ENCODE measurements at regions not wholly inside any gene's neighbourhood (a gene's known extent, or its start where the extent isn't known, plus 50 kb on each side); places are given as distances from the start of the nearest gene placed in this dataset.
"Not testable (repeated sequence)": the region's sequence is repeated elsewhere in the genome, so short reads cannot be mapped to it uniquely, and the experiment has no call there.

DNA sequence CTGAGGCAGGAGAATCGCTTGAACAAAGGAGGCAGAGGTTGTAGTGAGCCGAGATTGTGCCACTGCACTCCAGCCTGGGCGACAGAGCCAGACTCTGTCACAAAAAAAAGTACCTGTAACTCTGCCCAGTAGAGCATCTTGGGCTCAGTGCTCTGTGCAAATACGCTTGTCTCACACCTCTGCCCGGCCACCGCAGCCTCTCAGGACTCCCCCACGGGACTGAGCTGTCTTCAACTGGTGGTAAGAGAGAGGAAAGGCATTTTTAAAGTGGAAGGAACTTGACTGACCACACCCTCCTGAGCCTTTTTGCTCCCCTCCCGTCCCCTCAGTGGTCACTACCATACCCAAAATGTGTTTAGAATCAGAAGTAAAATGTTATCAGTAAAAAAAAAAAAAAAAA lies 174.3 kb upstream of the PIK3R1 start:
- Mint-ChIP-seq H3K9me3 (no peaks in the 10 kb centered on the region), H3K4me3 (peak overlapping the region; percentile 76), H3K4me1 (peaks cover 16% of the 10 kb centered on the region), H3K27ac (peak overlapping the region; percentile 88), H3K36me3 (peaks cover 2% of the 10 kb centered on the region), H3K27me3 (no peaks in the 10 kb centered on the region)
- ATAC-seq (ENCODE audit: low read depth) (peak; percentile 78), DNase-seq (ENCODE audit: low spot score in 2 of 2) (peak; percentile 14 to 28)

DNA sequence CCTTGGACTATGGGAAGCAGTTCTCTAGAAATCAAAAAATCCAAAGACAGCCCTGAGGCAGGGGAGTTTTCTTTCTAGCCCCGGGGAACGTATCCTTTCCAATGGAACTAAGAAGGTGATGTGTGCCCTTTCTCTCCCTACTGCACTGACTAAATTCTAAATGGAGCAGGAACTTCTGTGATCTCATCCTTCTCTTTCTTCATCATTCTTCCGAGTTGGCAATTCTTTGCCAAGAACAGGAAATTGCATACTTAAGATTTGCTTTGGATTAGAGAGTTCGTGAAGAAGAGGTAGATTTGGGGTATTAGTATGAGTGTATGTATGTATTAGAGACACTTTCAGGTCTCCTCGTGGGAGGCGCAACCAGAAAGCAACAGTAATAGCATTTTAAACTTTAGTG lies 178.0 kb upstream of the PIK3R1 start:
- Mint-ChIP-seq H3K27me3 (no peaks in the 10 kb centered on the region), H3K4me1 (peaks cover 11% of the 10 kb centered on the region), H3K27ac (no peak overlapping the region), H3K4me3 (no peak overlapping the region), H3K9me3 (no peaks in the 10 kb centered on the region), H3K36me3 (no peaks in the 10 kb centered on the region)
- ATAC-seq (ENCODE audit: low read depth), result no peak
- DNase-seq (ENCODE audit: low spot score in 2 of 2), result no peak

DNA sequence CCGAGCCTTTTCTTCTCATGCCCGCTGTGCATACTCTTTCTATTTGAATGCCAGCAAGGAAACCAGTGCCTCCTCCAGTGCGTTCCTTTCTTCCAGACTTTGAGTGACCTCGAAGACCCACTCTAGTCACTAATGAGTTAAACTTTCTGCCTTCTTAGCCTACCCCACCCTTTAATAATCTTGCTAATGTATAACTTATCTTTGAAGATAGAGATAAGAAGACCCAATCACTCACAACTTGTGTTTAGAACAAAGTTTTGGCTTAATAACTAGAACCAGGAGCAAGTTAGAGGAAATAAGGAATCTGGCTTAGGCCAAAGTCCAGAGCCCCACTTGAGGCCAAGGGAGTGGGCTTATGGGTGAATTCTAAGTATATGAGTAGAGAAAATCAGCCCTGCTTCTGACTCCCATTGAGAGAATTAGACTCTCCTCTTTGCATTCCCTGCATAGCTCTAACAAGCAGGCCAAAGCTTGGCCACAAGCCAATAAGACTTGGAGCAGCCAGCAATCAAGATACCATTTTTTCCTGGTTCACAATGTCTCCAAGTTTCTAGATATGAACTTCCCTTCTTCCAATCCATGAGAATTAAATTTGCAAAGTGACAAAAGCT lies 181.5 kb upstream of the PIK3R1 start:
- Mint-ChIP-seq H3K4me1 (no peaks in the 10 kb centered on the region), H3K9me3 (no peaks in the 10 kb centered on the region), H3K36me3 (no peaks in the 10 kb centered on the region), H3K27ac (no peak overlapping the region), H3K27me3 (no peaks in the 10 kb centered on the region), H3K4me3 (no peak overlapping the region)
- ATAC-seq (ENCODE audit: low read depth) (no peak), DNase-seq (ENCODE audit: low spot score in 2 of 2) (no peak)

DNA sequence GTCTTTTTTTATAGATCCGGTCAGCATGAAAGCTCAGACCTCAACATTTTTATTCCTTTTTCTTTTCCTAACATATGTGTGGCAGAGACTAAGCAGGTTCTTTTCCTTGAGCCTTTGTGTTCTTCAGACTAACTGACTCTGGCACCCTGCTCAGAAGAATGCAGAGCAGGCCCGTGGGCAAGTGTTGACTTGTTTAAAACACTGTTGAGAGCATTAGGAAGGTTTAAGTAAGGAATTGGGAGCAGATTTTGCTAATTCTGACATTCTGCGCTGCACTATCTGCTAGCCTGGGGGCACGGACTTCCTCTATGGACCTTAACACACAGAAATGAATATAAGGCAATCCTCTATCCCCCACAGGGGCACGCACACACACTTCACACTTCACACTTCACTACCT lies 182.5 kb upstream of the PIK3R1 start:
- ATAC-seq (ENCODE audit: low read depth), result no peak
- Mint-ChIP-seq H3K4me3 (no peak overlapping the region), H3K36me3 (no peaks in the 10 kb centered on the region), H3K9me3 (no peaks in the 10 kb centered on the region), H3K27ac (no peak overlapping the region), H3K4me1 (no peaks in the 10 kb centered on the region), H3K27me3 (no peaks in the 10 kb centered on the region)
- DNase-seq (ENCODE audit: low spot score in 2 of 2), result no peak

DNA sequence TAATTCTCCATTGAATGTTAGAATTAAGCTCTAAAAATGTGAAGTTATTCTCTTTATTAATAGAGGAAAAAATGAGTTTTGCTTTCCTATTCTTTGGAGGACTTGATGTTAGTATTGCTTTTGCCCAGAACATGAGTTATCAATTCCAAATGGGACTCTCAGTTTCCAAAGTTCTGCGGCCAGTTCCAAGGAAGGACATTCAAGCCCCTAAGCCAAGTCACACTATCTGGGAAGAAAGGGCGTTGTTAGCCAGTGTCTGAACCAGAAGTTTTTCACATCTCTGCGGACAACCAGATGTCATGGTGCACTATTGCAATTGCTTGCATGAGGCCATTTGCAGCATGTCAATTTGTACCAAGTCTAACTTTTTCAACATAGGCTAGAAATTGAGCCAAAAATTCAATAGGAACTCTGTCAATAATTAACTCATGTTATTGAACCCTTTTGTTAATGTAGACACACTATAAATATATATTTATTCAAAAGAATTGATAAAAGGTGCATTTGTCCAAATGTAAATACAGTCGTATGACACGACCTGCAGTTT lies 183.3 kb upstream of the PIK3R1 start:
- Mint-ChIP-seq H3K9me3 (no peaks in the 10 kb centered on the region), H3K4me3 (no peak overlapping the region), H3K36me3 (no peaks in the 10 kb centered on the region), H3K27me3 (no peaks in the 10 kb centered on the region), H3K27ac (no peak overlapping the region), H3K4me1 (no peaks in the 10 kb centered on the region)
- ATAC-seq (ENCODE audit: low read depth) (no peak), DNase-seq (ENCODE audit: low spot score in 2 of 2) (no peak)

DNA sequence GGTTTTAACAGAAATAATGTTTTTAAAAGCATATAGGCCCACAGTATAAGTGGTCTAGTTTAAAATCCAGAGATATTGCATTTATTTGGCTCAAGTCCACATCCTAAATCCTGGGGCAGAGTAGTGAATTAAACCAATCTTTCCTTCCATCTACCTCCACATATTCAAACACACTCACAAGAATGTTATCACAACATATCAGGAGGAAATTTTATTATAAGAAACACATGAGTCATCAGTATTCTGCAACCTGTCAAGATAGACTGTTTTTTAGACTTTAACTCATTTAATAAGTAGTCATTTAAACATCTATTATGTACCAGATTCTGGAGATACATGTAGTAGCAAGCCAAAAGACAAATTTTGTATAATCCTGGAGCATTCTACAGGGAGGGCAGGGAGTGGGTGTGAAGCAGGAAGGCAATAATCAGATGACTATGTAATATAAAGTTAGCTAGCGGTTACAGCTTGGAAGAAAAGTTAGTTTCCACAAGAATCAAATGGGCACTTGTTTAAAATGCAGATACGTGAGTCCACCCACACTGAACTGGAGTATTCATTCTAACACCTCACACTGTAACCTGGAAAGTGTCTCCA lies 187.3 kb upstream of the PIK3R1 start:
- H3K27ac Mint-ChIP-seq, result no peak overlapping the region
- H3K4me1 Mint-ChIP-seq, result no peaks in the 10 kb centered on the region
- no peaks in the 10 kb centered on the region for H3K36me3 Mint-ChIP-seq

DNA sequence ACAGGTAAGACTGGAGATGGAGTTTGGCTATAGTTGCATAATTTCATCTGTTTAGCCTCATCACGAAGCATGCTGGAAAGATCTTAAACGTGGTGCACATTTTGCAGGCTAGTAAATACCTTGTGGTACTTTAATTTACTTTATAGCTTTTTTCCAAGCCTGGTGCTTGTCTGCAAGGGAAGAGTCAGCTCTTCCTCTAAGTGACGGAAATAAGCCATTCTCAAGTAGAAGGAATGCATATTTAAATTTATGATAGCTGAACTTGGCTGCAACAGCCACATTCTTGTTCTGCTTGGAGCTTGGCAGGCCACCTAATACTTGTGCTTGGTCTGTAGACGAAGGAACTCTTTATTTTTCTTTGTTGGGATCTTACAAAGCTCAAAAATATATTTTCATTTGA lies 188.0 kb upstream of the PIK3R1 start:
- Mint-ChIP-seq H3K9me3 (no peaks in the 10 kb centered on the region), H3K27me3 (no peaks in the 10 kb centered on the region), H3K27ac (no peak overlapping the region), H3K4me1 (no peaks in the 10 kb centered on the region), H3K36me3 (no peaks in the 10 kb centered on the region), H3K4me3 (no peak overlapping the region)
- ATAC-seq (ENCODE audit: low read depth), result no peak
- DNase-seq (ENCODE audit: low spot score in 2 of 2), result no peak

More for the DNA sequence above, 187.3 kb upstream of the PIK3R1 start:
- H3K9me3 Mint-ChIP-seq, result no peaks in the 10 kb centered on the region
- H3K4me3 Mint-ChIP-seq, result no peak overlapping the region
- no peaks in the 10 kb centered on the region for H3K27me3 Mint-ChIP-seq
- DNase-seq (ENCODE audit: low spot score in 2 of 2) (no peak), ATAC-seq (ENCODE audit: low read depth) (no peak)

DNA sequence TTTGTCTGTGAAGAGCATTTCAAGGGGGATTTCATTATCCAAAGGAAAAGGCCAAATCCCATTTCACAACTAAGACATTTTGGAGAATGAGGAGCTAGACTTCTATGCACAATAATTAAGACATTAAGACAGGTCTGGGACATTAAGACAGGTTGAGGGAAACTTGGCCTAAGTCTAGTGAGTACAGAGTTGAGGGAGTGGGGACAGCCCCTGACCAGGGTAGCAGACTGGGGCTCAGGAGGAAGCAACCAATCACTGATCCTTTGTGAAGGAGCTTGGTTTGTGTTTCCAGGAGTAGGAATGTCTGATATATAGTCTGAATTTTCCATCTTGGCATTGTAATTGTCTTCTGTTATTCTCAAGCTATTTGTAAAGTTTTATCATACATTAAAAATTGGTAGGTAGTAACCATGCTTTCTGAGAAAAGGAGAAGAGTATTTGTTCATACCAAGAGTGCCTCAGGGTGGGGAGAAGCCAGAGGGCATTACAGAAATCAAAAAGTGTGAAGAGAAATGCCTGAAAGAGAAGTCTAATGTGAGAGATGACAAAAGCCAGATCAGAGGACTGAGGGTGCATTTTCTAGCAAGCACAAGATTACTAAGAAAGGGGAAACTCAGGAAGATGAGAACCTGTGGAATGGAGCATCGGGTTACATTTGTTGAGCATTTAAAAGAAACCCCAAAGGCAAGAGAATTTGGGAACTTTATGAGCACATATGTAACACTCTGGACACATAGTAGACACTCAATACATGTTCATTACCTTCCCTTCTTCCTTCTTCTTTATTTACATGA lies 189.3 kb upstream of the PIK3R1 start:
- Mint-ChIP-seq H3K27me3 (no peaks in the 10 kb centered on the region), H3K27ac (no peak overlapping the region), H3K36me3 (no peaks in the 10 kb centered on the region), H3K9me3 (no peaks in the 10 kb centered on the region), H3K4me3 (no peak overlapping the region), H3K4me1 (no peaks in the 10 kb centered on the region)
- no peak for ATAC-seq (ENCODE audit: low read depth)
- DNase-seq (ENCODE audit: low spot score in 2 of 2), result no peak

DNA sequence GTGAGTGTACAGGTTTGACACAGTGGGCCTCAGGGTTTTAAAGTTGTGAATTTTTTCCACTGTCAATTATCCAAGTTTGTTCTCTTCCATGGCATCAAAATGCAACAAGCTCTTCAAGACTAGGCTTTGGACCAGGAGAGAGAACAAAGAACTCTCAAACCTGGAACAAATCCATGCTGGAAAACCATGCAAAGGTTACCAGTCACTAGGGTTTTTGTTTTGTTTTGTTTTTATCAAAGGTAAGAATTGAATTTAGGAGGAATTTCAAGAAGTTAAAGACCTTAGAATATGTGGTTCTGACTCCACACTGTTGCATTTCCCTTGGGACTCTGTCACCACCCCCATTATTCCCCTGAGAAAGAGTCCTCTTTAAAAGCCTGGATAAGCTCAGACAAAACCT lies 191.1 kb upstream of the PIK3R1 start:
- DNase-seq (ENCODE audit: low spot score in 2 of 2), result no peak
- no peak overlapping the region for H3K27ac Mint-ChIP-seq
- H3K36me3 Mint-ChIP-seq, result no peaks in the 10 kb centered on the region
- H3K27me3 Mint-ChIP-seq, result peaks cover 2% of the 10 kb centered on the region
- no peak overlapping the region for H3K4me3 Mint-ChIP-seq
- no peak for ATAC-seq (ENCODE audit: low read depth)
- no peaks in the 10 kb centered on the region for H3K9me3 Mint-ChIP-seq
- H3K4me1 Mint-ChIP-seq, result no peaks in the 10 kb centered on the region

DNA sequence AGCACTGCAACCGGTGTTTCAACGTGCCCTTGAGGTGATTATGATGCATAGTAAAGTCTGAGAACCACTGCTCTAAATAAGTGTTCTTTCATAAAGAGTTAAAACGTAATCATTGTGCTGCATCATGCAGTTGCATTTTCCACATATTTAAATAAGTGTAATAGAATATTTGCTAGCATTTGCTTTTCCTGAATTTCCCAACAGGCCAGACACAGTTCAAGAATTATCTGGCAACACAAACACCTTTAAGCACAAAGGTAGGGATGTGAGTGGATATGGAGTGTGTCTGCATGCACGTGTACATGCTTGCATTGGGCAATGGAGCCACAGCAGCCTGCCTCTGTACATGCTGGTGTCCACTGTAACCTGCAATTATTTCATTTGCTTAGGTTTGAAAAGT lies 193.6 kb upstream of the PIK3R1 start:
- Mint-ChIP-seq H3K4me1 (no peaks in the 10 kb centered on the region), H3K27me3 (peaks cover 2% of the 10 kb centered on the region), H3K9me3 (peaks cover 2% of the 10 kb centered on the region), H3K27ac (no peak overlapping the region), H3K4me3 (no peak overlapping the region), H3K36me3 (no peaks in the 10 kb centered on the region)
- ATAC-seq (ENCODE audit: low read depth) (no peak), DNase-seq (ENCODE audit: low spot score in 2 of 2) (no peak)

DNA sequence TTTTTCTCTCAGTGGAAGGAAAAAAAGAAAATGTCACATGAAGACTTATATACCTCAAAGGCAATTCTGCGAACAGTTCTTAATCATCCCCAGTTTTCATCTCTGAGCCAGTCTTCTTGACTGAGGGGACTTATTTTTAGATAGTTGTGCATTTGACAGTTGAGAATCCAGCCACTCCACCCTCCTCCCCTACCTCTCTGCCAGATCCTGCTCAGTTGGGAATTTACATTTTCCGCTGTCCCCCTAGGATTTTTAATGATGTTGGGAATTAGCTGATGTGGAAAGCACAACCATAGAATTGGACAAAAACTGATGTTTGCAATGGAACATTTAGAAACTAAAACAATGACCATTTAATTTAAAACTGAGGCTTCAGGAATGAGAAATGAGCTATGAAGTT lies 194.3 kb upstream of the PIK3R1 start:
- H3K27ac Mint-ChIP-seq, result no peak overlapping the region
- no peaks in the 10 kb centered on the region for H3K36me3 Mint-ChIP-seq
- no peak for ATAC-seq (ENCODE audit: low read depth)
- no peak overlapping the region for H3K4me3 Mint-ChIP-seq
- peaks cover 2% of the 10 kb centered on the region for H3K9me3 Mint-ChIP-seq
- no peaks in the 10 kb centered on the region for H3K4me1 Mint-ChIP-seq
- peaks cover 2% of the 10 kb centered on the region for H3K27me3 Mint-ChIP-seq
- no peak for DNase-seq (ENCODE audit: low spot score in 2 of 2)

DNA sequence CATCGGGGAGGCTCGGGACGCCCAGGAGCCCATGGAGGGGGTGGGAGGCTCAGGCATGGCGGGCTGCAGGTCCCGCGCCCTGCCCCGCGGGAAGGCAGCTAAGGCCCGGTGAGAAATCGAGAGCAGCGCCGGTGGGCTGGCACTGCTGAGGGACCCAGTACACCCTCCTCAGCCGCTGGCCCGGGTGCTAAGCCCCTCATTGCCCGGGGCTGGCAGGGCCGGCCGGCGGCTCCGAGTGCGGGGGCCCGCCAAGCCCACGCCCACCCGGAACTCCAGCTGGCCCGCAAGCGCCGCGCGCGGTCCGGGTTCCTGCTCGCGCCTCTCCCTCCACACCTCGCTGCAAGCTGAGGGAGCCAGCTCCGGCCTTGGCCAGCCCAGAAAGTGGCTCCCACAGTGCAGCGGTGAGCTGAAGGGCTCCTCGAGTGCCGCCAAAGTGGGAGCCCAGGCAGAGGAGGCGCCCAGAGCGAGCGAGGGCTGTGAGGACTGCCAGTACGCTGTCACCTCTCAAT lies 195.0 kb upstream of the PIK3R1 start:
- not testable (repeated sequence) for H3K36me3 Mint-ChIP-seq; H3K27ac Mint-ChIP-seq; H3K27me3 Mint-ChIP-seq; H3K9me3 Mint-ChIP-seq; H3K4me3 Mint-ChIP-seq; H3K4me1 Mint-ChIP-seq; ATAC-seq (ENCODE audit: low read depth); DNase-seq (ENCODE audit: low spot score in 2 of 2)

DNA sequence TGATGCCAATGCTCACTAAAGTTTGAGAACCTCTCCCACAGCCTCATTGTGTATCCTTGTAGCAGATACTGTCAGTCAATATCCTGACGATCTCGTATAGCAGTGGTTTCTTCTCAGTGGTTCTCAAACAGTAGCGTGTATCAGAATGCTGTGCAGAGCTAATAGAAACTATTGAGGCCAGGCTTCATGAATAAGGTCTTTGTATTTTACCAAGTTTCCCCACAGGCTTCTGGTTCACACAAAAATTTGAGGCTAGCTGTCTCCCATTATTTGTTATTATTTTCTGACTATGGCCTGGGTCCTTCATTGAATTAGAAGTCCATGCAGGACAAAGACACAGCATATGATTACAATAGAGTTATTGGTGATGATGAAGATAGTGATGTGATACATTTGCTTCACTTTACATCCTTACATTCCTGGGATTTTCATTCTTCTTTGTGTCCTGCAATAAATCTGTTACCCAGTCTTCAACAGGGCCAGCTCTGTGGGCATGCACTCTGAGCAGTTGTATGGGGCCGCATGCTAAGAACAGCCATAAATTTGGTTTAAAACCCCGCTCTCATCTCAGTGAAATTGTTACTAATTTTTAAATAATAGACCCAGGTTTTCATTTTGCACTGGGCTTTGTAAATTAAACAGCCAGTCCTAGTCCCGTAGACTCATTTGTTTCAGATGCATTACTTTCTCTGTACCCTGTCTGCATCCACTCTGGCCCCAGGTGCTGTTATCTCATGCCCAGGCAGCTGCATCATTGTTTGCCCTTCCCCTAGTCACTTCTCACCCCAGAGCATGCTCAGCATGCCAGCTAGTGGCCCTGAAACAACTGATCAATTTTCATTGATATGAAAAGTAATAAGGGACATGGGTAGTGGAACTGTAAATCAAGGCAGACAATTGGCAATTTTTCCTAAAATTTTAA lies 199.9 kb upstream of the PIK3R1 start:
- no peak for DNase-seq (ENCODE audit: low spot score in 2 of 2)
- H3K4me1 Mint-ChIP-seq, result peaks cover 9% of the 10 kb centered on the region
- peaks cover 2% of the 10 kb centered on the region for H3K27me3 Mint-ChIP-seq
- no peaks in the 10 kb centered on the region for H3K36me3 Mint-ChIP-seq
- peak overlapping the region; percentile 4 for H3K27ac Mint-ChIP-seq
- H3K4me3 Mint-ChIP-seq, result no peak overlapping the region
- ATAC-seq (ENCODE audit: low read depth), result no peak
- H3K9me3 Mint-ChIP-seq, result peaks cover 2% of the 10 kb centered on the region
